COLO668 (cell line): ENCODE measurements at regions not wholly inside any gene's neighbourhood (a gene's known extent, or its start where the extent isn't known, plus 50 kb on each side); places are given as distances from the start of the nearest gene placed in this dataset.
"Not testable (repeated sequence)": the region's sequence is repeated elsewhere in the genome, so short reads cannot be mapped to it uniquely, and the experiment has no call there.

Experiments used
- DNase-seq: peaks from one replicate; lab custom pipeline; 2025; ENCODE audit not compliant: unreplicated experiment; lab: John Stamatoyannopoulos, UW

DNA sequence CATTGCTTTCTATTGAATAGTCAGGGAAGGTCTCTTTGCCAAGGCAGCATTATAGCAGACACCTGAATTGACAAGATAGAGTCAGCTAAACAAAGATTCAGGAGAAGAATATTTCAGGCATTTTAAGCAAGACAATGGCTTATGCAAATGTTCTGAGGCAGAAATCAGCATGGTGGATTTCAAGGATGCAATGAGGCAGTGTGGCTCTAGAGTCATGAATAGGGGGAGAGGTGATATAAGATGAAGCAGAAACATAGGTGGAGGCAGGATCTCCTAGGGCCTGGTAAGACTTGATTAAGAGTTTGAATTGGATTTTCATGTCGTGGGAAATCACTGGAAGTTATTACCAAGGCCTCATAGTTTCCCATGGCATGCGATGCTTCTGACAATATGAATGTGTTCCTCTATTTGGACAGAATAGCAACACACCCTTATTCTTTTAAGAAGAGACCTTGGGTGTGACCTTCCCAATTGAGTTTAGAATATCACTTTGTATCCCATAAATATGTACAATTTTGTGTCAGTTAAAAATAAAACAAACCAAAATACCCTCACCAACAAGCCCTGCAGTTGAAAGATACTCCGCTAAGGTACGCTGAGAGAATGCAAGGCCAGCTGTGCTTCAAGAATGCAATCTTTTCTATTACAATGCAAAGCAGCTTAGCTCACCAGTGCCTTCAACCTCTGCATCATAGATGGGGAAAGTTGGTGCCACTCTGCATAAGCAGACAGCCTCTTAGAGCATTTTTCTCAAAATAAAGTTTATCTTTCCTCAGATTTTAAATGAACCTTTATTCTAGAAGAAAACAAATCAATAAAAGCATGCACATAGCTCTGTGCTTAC, 139.6 kb upstream of the SALL1 start:
- no peak for DNase-seq

DNA sequence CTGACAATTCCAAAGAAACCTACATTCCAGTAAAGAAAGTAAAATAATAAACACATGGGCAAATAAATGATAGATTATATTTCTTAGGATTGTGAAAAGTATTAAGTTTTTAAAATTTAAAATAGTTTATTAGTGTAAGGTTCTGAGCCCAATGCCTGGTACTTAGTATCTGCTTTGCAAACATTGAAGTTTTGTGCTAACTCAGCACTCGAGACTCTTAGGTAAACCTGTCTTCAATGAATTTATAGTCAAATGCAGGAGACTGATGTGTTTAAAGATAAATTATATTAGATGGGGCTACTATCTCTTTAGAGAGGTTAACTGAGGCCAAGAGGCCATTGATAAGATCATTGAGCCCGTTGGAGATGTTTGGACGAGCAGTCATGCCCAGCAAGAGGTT, 138.3 kb upstream of the SALL1 start:
- DNase-seq, result no peak

DNA sequence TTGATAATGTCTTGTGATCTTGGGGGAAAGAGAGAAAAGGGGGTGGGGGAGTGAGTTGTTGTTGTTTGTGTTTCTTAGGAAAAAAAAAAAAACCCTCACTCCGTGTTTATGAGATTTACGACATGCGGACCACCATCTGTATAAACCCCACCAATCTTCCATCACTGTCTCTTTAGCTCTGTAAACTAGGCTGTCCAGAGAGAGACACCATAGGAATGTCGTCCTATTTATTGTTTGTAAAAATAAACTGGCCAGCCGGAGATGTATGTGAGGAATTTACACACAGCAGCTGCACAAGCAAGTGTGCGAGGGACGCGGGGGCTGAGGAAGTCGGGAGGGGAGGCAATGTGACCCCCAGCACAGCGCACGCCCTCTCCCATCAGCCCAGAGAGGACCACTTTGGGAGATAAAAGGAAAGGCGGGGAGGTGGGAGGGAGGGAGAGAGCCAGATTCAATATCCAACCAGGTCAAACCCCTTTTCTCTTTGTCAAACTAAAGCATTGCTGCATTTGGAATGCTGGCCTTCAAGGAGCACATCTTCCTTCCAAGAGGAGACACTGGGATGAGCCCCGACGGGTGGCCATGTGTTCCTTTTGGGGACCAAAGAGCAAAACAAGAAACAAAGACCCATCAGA, 136.2 kb upstream of the SALL1 start:
- no peak for DNase-seq

DNA sequence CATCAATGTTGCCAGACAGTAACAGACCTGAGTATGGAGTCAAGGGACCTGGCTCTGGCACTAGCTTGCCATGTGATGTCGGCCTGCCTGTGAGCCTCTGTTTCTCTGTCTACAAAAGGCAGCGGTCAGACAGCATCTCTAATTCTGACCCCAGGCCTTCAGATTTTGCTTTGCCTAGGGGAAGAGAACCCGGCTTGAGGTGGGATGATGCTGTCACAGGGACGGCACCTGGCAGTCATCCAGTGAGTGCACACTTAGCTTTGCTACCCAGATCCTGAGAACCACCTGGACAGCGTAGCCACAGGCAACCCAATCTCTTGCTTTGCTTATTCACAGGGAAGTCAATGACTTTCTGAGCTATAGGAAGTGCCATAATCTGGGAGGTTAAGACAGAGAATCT, 135.2 kb upstream of the SALL1 start:
- DNase-seq, result no peak

DNA sequence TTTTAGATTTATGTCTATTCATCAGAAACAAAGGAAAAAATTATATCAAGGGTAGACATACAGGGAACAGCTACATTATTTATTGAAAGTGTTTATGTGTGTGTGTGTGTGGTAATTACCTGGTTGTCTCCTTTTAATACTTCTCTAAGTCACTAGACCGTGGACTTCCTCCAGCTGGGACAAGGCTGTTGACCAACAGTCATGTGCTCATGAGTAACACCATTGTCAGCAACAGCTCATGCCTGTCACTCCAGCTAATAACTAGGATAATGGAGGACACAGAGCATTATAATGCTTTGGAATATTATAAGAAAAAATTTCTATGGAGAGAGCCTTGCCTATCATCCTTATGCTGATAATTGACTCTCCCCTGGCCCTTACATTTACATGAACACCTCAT, 125.3 kb upstream of the SALL1 start:
- peak; percentile 29 for DNase-seq

- no peak for DNase-seq
These were observed 121.3 kb upstream of the SALL1 start for GRCh38 chr16:51272420-51272819.

- no peak for DNase-seq
These were observed 120.2 kb upstream of the SALL1 start for GRCh38 chr16:51271156-51271701.

GRCh38 chr16:51268237-51268636, 117.2 kb upstream of the SALL1 start:
- no peak for DNase-seq

DNA sequence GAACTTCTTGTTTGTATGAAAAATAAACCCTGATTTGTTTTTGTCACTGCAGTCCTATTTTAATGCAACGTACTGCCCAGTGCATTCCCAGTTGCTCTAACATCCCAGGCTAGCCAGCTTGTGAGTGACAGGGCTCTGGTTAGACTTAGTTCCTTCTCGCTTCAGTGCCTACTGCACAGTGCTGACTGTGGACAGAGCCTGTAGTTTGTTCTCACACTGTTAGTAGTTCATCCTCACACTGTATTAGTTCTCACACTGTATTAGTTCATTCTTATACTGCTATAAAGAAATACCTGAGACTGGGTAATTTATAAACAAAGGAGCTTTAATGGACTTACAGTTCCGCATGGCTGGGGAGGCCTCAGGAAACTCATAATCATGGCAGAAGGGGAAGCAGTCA, 116.6 kb upstream of the SALL1 start:
- no peak for DNase-seq

- no peak for DNase-seq
These were observed 111.4 kb upstream of the SALL1 start for GRCh38 chr16:51262428-51262827.

DNA sequence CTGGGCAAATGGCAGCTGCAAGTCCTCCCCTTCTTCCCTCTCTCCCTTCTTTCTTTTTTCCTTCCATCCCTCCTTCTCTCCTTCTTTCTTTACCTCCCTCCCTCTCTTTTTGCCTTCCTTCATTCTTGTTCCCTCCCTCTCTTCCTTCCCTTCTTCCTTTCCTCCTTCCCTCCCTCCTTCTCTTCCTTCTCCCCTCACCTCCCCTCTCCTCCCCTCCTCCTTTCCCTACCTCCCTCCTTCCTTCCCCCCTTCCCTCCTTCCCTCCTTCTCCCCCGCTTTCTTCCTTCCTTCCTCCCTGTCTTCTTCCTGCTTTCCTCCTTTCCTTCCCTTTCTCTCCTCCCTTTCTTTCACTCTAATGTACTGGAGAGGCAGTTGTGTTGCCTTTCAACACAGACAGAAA, 110.8 kb upstream of the SALL1 start:
- DNase-seq, result no peak

GRCh38 chr16:51255349-51255972, 104.4 kb upstream of the SALL1 start:
- no peak for DNase-seq

DNA sequence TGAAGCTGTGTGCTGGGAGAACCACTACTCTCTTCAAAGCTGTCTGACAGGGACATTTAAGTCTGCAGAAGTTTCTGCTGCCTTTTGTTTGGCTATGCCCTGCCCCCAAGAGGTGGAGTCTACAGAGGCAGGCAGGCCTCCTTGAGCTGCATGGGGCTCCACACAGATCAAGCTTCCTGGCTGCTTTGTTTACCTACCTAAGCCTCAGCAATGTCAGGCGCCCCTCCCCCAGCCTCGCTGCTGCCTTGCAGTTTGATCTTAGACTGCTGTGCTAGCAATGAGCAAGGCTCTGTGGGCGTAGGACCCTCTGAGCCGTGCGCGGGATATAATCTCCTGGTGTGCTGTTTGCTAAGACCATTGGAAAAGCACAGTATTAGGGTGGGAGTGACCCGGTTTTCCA, 103.3 kb upstream of the SALL1 start:
- not testable (repeated sequence) for DNase-seq

- DNase-seq, result no peak
These were observed 97.1 kb upstream of the SALL1 start for GRCh38 chr16:51248217-51248616.

GRCh38 chr16:51245658-51245995, 94.6 kb upstream of the SALL1 start:
- DNase-seq, result no peak

- DNase-seq, result no peak
These were observed 94.0 kb upstream of the SALL1 start for GRCh38 chr16:51244887-51245657.

GRCh38 chr16:51243936-51244436, 92.9 kb upstream of the SALL1 start:
- peak; percentile 24 for DNase-seq

GRCh38 chr16:51242296-51242994, 91.4 kb upstream of the SALL1 start:
- no peak for DNase-seq

- no peak for DNase-seq
These were observed 88.1 kb upstream of the SALL1 start for GRCh38 chr16:51239196-51239595.

GRCh38 chr16:51237861-51238378, 86.8 kb upstream of the SALL1 start:
- DNase-seq, result peak; percentile 44
